ENCODE measurements at regions not wholly inside any gene's neighbourhood (a gene's known extent, or its start where the extent isn't known, plus 50 kb on each side); places are given as distances from the start of the nearest gene placed in this dataset.

GRCh38 chr18:72409903-72410302 lies 134.2 kb downstream of the CBLN2 start:
- H3K27me3 ChIP-seq (ENCODE audit: control insufficient read depth, insufficient read depth, low read length) = no peaks in the 10 kb centered on the region
- H3K9me3 ChIP-seq (ENCODE audit: control insufficient read depth in 2 of 3, insufficient read depth in 1 of 3, low read length in 3 of 3) = peaks cover 0 to 4% (median 0%) of the 10 kb centered on the region in 3 donors
- H3K27ac ChIP-seq (ENCODE audit: low read depth in 2 of 2, low read length in 2 of 2) = no peak overlapping the region
- H3K36me3 ChIP-seq (ENCODE audit: control insufficient read depth in 2 of 3, insufficient read depth in 3 of 3, low read length in 3 of 3) = no peaks in the 10 kb centered on the region
- FAIRE-seq (no peak), DNase-seq (peak in 1 of 5 donors; percentile 1)
- H3K9ac ChIP-seq (ENCODE audit: low read length in 3 of 3) = no peak overlapping the region
- intact Hi-C loops (cut with DNase I) = no loop called here
- no peak overlapping the region for H3K4me3 ChIP-seq (ENCODE audit: low read length in 3 of 3)
- TF ChIP-seq, protein P1, sequence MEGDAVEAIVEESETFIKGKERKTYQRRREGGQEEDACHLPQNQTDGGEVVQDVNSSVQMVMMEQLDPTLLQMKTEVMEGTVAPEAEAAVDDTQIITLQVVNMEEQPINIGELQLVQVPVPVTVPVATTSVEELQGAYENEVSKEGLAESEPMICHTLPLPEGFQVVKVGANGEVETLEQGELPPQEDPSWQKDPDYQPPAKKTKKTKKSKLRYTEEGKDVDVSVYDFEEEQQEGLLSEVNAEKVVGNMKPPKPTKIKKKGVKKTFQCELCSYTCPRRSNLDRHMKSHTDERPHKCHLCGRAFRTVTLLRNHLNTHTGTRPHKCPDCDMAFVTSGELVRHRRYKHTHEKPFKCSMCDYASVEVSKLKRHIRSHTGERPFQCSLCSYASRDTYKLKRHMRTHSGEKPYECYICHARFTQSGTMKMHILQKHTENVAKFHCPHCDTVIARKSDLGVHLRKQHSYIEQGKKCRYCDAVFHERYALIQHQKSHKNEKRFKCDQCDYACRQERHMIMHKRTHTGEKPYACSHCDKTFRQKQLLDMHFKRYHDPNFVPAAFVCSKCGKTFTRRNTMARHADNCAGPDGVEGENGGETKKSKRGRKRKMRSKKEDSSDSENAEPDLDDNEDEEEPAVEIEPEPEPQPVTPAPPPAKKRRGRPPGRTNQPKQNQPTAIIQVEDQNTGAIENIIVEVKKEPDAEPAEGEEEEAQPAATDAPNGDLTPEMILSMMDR (IDR thresholded peaks at IDR 0.05; ENCODE audit: borderline replicate concordance, extremely low read depth, insufficient read depth) = no peak
- H3K4me1 ChIP-seq (ENCODE audit: control insufficient read depth in 2 of 3, insufficient read depth in 2 of 3, low read depth in 1 of 3, low read length in 3 of 3) = no peaks in the 10 kb centered on the region

GRCh38 chr18:72407048-72407447 lies 137.1 kb downstream of the CBLN2 start:
- Histone ChIP-seq H3K27me3 (ENCODE audit: control insufficient read depth, insufficient read depth, low read length) (no peaks in the 10 kb centered on the region), H3K9me3 (ENCODE audit: control insufficient read depth in 2 of 3, insufficient read depth in 1 of 3, low read length in 3 of 3) (peaks cover 0 to 4% (median 0%) of the 10 kb centered on the region in 3 donors), H3K4me1 (ENCODE audit: control insufficient read depth in 2 of 3, insufficient read depth in 2 of 3, low read depth in 1 of 3, low read length in 3 of 3) (no peaks in the 10 kb centered on the region), H3K4me3 (ENCODE audit: low read length in 3 of 3) (no peak overlapping the region), H3K36me3 (ENCODE audit: control insufficient read depth in 2 of 3, insufficient read depth in 3 of 3, low read length in 3 of 3) (no peaks in the 10 kb centered on the region), H3K27ac (ENCODE audit: low read depth in 2 of 2, low read length in 2 of 2) (no peak overlapping the region), H3K9ac (ENCODE audit: low read length in 3 of 3) (no peak overlapping the region)
- FAIRE-seq (no peak), DNase-seq (no peak)
- intact Hi-C loops (cut with DNase I) = no loop called here
- TF ChIP-seq, protein P1 (IDR thresholded peaks at IDR 0.05; ENCODE audit: borderline replicate concordance, extremely low read depth, insufficient read depth) = no peak

DNA sequence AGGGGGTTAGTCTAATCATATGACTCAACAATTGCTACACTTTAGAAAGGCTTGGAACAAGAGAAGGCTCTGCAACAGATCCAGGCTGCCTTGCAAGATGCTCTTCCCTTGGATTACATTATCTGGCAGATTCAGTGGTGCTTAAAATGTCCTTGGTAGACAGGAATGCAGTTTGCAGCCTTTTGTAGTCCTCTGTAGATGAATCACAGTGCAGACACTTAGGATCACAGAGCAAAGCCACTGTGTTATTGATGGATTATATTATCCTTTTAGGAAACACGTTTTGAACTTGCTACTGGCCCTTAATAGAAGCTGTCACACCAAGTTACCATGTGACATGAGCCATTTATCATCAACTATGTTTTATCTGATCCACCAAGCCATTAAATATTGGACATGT lies 152.2 kb downstream of the CBLN2 start:
- Histone ChIP-seq H3K27ac (ENCODE audit: low read depth in 2 of 2, low read length in 2 of 2) (no peak overlapping the region), H3K4me1 (ENCODE audit: control insufficient read depth in 2 of 3, insufficient read depth in 2 of 3, low read depth in 1 of 3, low read length in 3 of 3) (no peaks in the 10 kb centered on the region), H3K9me3 (ENCODE audit: control insufficient read depth in 2 of 3, insufficient read depth in 1 of 3, low read length in 3 of 3) (no peaks in the 10 kb centered on the region), H3K36me3 (ENCODE audit: control insufficient read depth in 2 of 3, insufficient read depth in 3 of 3, low read length in 3 of 3) (no peaks in the 10 kb centered on the region), H3K27me3 (ENCODE audit: control insufficient read depth, insufficient read depth, low read length) (no peaks in the 10 kb centered on the region), H3K4me3 (ENCODE audit: low read length in 3 of 3) (no peak overlapping the region), H3K9ac (ENCODE audit: low read length in 3 of 3) (no peak overlapping the region)
- FAIRE-seq = no peak
- TF ChIP-seq, protein P1 (IDR thresholded peaks at IDR 0.05; ENCODE audit: borderline replicate concordance, extremely low read depth, insufficient read depth) = no peak
- intact Hi-C loops (cut with DNase I) = no loop called here
- no peak for DNase-seq

- FAIRE-seq (no peak), DNase-seq (no peak)
- Histone ChIP-seq H3K27ac (ENCODE audit: low read depth in 2 of 2, low read length in 2 of 2) (no peak overlapping the region), H3K4me1 (ENCODE audit: control insufficient read depth in 2 of 3, insufficient read depth in 2 of 3, low read depth in 1 of 3, low read length in 3 of 3) (no peaks in the 10 kb centered on the region), H3K27me3 (ENCODE audit: control insufficient read depth, insufficient read depth, low read length) (no peaks in the 10 kb centered on the region), H3K4me3 (ENCODE audit: low read length in 3 of 3) (no peak overlapping the region), H3K36me3 (ENCODE audit: control insufficient read depth in 2 of 3, insufficient read depth in 3 of 3, low read length in 3 of 3) (no peaks in the 10 kb centered on the region), H3K9ac (ENCODE audit: low read length in 3 of 3) (no peak overlapping the region), H3K9me3 (ENCODE audit: control insufficient read depth in 2 of 3, insufficient read depth in 1 of 3, low read length in 3 of 3) (no peaks in the 10 kb centered on the region)
- intact Hi-C loops (cut with DNase I) = no loop called here
- TF ChIP-seq, protein P1 (IDR thresholded peaks at IDR 0.05; ENCODE audit: borderline replicate concordance, extremely low read depth, insufficient read depth) = no peak
Observed at GRCh38 chr18:72391427-72391826, 152.7 kb downstream of the CBLN2 start.
